ENCODE measurements at regions not wholly inside any gene's neighbourhood (a gene's known extent, or its start where the extent isn't known, plus 50 kb on each side); places are given as distances from the start of the nearest gene placed in this dataset.

GRCh38 chr1:36562181-36562685, 79.5 kb upstream of the CSF3R start:
- TF ChIP-seq CTCF (IDR thresholded peaks at IDR 0.05) (no peak), POLR2A (IDR thresholded peaks at IDR 0.05) (no peak)

All from testis (tissue), 2 donors.